GM12878 (cell line): ENCODE measurements at regions not wholly inside any gene's neighbourhood (a gene's known extent, or its start where the extent isn't known, plus 50 kb on each side); places are given as distances from the start of the nearest gene placed in this dataset.

Experiments used
- ATAC-seq: fragments of 200-7000 bp; cut with Tn5 transposase; 3 replicates; pipeline ENCODE4 v1.9.1; 2020; ENCODE audit warnings: mild to moderate bottlenecking, moderate library complexity
- BruUV-seq: library from RNA; stranded (reverse); fragments of 400-500 nt; replicated peaks from 2 replicates; lab custom pipeline; 2021; lab: Mats Ljungman, UMichigan
- CTCF ChIA-PET: fragments of 300-600 bp; sonication (Branson Sonifier 250); formaldehyde crosslinking; extraction: SDS; loops from one replicate; lab custom pipeline; 2021; ENCODE audit warnings: inconsistent platforms; lab: Yijun Ruan, JAX
- POLR2A ChIA-PET: fragments of 350-600 bp; formaldehyde crosslinking; extraction: SDS; loops from one replicate; lab custom pipeline; 2021; ENCODE audit warnings: inconsistent platforms; lab: Charles Lee
- RAD21 ChIA-PET: fragments of 300-600 bp; sonication (Branson Sonifier 250); formaldehyde crosslinking; loops from one replicate; lab custom pipeline; 2023; ENCODE audit warnings: antibody characterized with exemption; ENCODE audit not compliant: unreplicated experiment; lab: Charles Lee
- SMC1A ChIA-PET: fragments of 300-600 bp; sonication (Branson Sonifier 250); formaldehyde crosslinking; loops from one replicate; lab custom pipeline; 2023; ENCODE audit not compliant: unreplicated experiment, uncharacterized antibody; lab: Charles Lee
- DNase-seq: peaks from one replicate; pipeline ENCODE4 v3.0.0-alpha.2; 2011; ENCODE audit warnings: low read depth, low spot score
- FAIRE-seq: peaks from 3 replicates; lab custom pipeline; 2011; peaks lifted over from hg19 to GRCh38; lab: Jason Lieb, UNC
- H2AFZ ChIP-seq: 2 replicates; pipeline ENCODE4 v1.6.0; 2011; ENCODE audit warnings: low read depth, low read length, control low read depth; ENCODE audit not compliant: control insufficient read depth
- H3K27ac ChIP-seq: 2 replicates; pipeline ENCODE4 v1.5.1; 2011; ENCODE audit warnings: control low read depth; ENCODE audit not compliant: control insufficient read depth, insufficient read depth
- H3K27me3 ChIP-seq, 2 experiments: replicated peaks in 1 of 2; 2 replicates each; pipeline versions ENCODE4 v1.6.0 to v1.6.1; 2011; ENCODE audit warnings: low read length in 1 of 2; ENCODE audit not compliant: control insufficient read depth in 2 of 2, insufficient read depth in 2 of 2
- H3K36me3 ChIP-seq, 2 experiments: 2 replicates each; pipeline ENCODE4 v1.5.1; 2011; ENCODE audit warnings: low read length in 1 of 2; ENCODE audit not compliant: control insufficient read depth in 2 of 2, insufficient read depth in 2 of 2
- H3K4me1 ChIP-seq: 2 replicates; pipeline ENCODE4 v1.6.1; 2011; ENCODE audit warnings: mild to moderate bottlenecking, low read length, moderate library complexity, mixed read lengths; ENCODE audit not compliant: control insufficient read depth, insufficient read depth
- H3K4me2 ChIP-seq: 2 replicates; pipeline ENCODE4 v1.6.0; 2011; ENCODE audit warnings: control low read depth; ENCODE audit not compliant: control insufficient read depth, insufficient read depth
- H3K4me3 ChIP-seq: fragments of 200-600 bp; sonication (generic); 2 replicates; pipeline ENCODE4 v1.5.1; 2016
- H3K79me2 ChIP-seq: 2 replicates; pipeline ENCODE4 v1.6.0; 2011; ENCODE audit warnings: low read length; ENCODE audit not compliant: control insufficient read depth, insufficient read depth
- H3K9ac ChIP-seq: 2 replicates; pipeline ENCODE4 v1.8.0; 2011; ENCODE audit warnings: low read length, control low read depth, mixed read lengths; ENCODE audit not compliant: control insufficient read depth, insufficient read depth
- H3K9me3 ChIP-seq: replicated peaks from 3 replicates; pipeline ENCODE4 v1.5.1; 2011; ENCODE audit warnings: mild to moderate bottlenecking, low read length; ENCODE audit not compliant: control insufficient read depth, insufficient read depth
- H4K20me1 ChIP-seq: 2 replicates; pipeline ENCODE4 v1.6.0; 2011; ENCODE audit not compliant: control insufficient read depth, insufficient read depth
- CEBPB ChIP-seq, 2 experiments: fragments of 150-350 bp in 1 of 2; IDR thresholded peaks; 2 replicates each; pipeline ENCODE4 v1.6.1; 2012 to 2014; ENCODE audit warnings: low read depth in 2 of 2, low read length in 2 of 2, borderline replicate concordance in 1 of 2, inconsistent platforms in 1 of 2
- DPF2 ChIP-seq: fragments of 450-650 bp; IDR thresholded peaks from 2 replicates; pipeline ENCODE4 v1.6.1; 2017; ENCODE audit warnings: mild to moderate bottlenecking
- E2F8 ChIP-seq: fragments of 450-650 bp; IDR thresholded peaks from 2 replicates; pipeline ENCODE4 v1.6.1; 2018; ENCODE audit warnings: mild to moderate bottlenecking, low read depth, moderate library complexity; ENCODE audit not compliant: partially characterized antibody
- ESRRA ChIP-seq: IDR thresholded peaks from 2 replicates; pipeline ENCODE4 v1.6.1; 2012; ENCODE audit warnings: mild to moderate bottlenecking, low read length, improper control_type of control experiment
- HCFC1 ChIP-seq: fragments of 150-350 bp; IDR thresholded peaks from 2 replicates; pipeline ENCODE4 v1.6.1; 2014; ENCODE audit warnings: low read length
- HSF1 ChIP-seq: fragments of 150-350 bp; IDR thresholded peaks from 2 replicates; pipeline ENCODE4 v1.6.1; 2014; ENCODE audit warnings: mild to moderate bottlenecking, low read depth, low read length
- NKRF ChIP-seq: fragments of 450-650 bp; conservative IDR thresholded peaks from 2 replicates; pipeline ENCODE4 v1.6.1; 2017; ENCODE audit warnings: mild to moderate bottlenecking, moderate library complexity
- NR2C2 ChIP-seq: IDR thresholded peaks from 2 replicates; pipeline ENCODE4 v1.6.1; 2011; ENCODE audit warnings: borderline replicate concordance, low read depth; ENCODE audit not compliant: control insufficient read depth, insufficient read length
- SIN3A ChIP-seq: IDR thresholded peaks from 2 replicates; pipeline ENCODE4 v1.6.1; 2012; ENCODE audit warnings: low read depth, low read length, improper control_type of control experiment
- SMARCA5 ChIP-seq: fragments of 450-650 bp; IDR thresholded peaks from 2 replicates; pipeline ENCODE4 v1.6.1; 2017; ENCODE audit warnings: mild to moderate bottlenecking
- YY1 ChIP-seq: IDR thresholded peaks from 2 replicates; pipeline ENCODE4 v1.6.1; 2011; ENCODE audit warnings: low read depth, mild to moderate bottlenecking, low read length
- ZBTB40 ChIP-seq: fragments of 450-650 bp; IDR thresholded peaks from 2 replicates; pipeline ENCODE4 v1.6.1; 2016; ENCODE audit warnings: mild to moderate bottlenecking, moderate library complexity, borderline replicate concordance
- WGBS: methylation state at CpG from one replicate; pipeline ENCODE4 v1.1.6; 2016; ENCODE audit warnings: low lambda C conversion rate; ENCODE audit not compliant: insufficient replicate concordance, insufficient coverage; ENCODE audit errors: missing lambda C conversion rate; 5-methylcytosine and 5-hydroxymethylcytosine counted together
- in situ Hi-C: fragments of 300-500 bp; cut with MboI; formaldehyde crosslinking; loops from 9 replicates; pipeline ENCODE4 v1.14.3; 2018; ENCODE audit warnings: mixed read lengths
- intact Hi-C: fragments of 100-400 bp; cut with micrococcal nuclease; formaldehyde crosslinking; loops from one replicate; pipeline ENCODE4 v1.14.2; 2022; ENCODE audit not compliant: unreplicated experiment

- TF ChIP-seq DPF2 (no peak), SMARCA5 (no peak), NKRF (no peak)
These were observed 150.5 kb downstream of the VAPA start (continued) for GRCh38 chr18:10064267-10064666.

- WGBS, result 19% methylated on average over 2 of the region's 2 CpGs
- CTCF ChIA-PET, result no interaction called here
- H3K9me3 ChIP-seq, result no peaks in the 10 kb centered on the region
- no peak overlapping the region for H3K4me2 ChIP-seq
- no peak overlapping the region for H2AFZ ChIP-seq
- H3K36me3 ChIP-seq, result no peaks in the 10 kb centered on the region
- peaks cover 0 to 1% of the 10 kb centered on the region in 2 experiments; a peak in 2 of 4 replicates for H3K27me3 ChIP-seq
- H4K20me1 ChIP-seq, result no peaks in the 10 kb centered on the region
- no peak overlapping the region for H3K27ac ChIP-seq
- FAIRE-seq, result no peak
- H3K9ac ChIP-seq, result no peak overlapping the region
- RAD21 ChIA-PET, result no interaction called here
- SMC1A ChIA-PET, result no interaction called here
- intact Hi-C loops, result no loop called here
- no peak for DNase-seq
- no peak for ATAC-seq
- no TSS peak for BruUV-seq
- in situ Hi-C loops, result no loop called here
- no peaks in the 10 kb centered on the region for H3K79me2 ChIP-seq
- POLR2A ChIA-PET, result no interaction called here
- H3K4me3 ChIP-seq, result no peak overlapping the region
- H3K4me1 ChIP-seq, result no peaks in the 10 kb centered on the region
- no peak for TF ChIP-seq ZBTB40
- TF ChIP-seq E2F8, result no peak
- TF ChIP-seq HCFC1, result no peak
- TF ChIP-seq YY1, result no peak
- no peak for TF ChIP-seq ESRRA
- no peak for TF ChIP-seq NR2C2
- TF ChIP-seq SIN3A, result no peak
- no peak for TF ChIP-seq HSF1
- no peak for TF ChIP-seq CEBPB (IDR thresholded peaks at IDR 0.05; ENCODE audit: borderline replicate concordance in 1 of 2, low read depth in 2 of 2, low read length in 2 of 2)
These were observed 151.5 kb downstream of the VAPA start for GRCh38 chr18:10065296-10065695.
